ENCODE measurements at regions not wholly inside any gene's neighbourhood (a gene's known extent, or its start where the extent isn't known, plus 50 kb on each side); places are given as distances from the start of the nearest gene placed in this dataset.

GRCh38 chr3:145395421-145395820, 765.6 kb downstream of the PLOD2 start:
- TF ChIP-seq ELF4 (IDR thresholded peaks at IDR 0.05) (no peak), BHLHE40 (IDR thresholded peaks at IDR 0.05; ENCODE audit: borderline replicate concordance) (no peak), FOXM1 (IDR thresholded peaks at IDR 0.05; ENCODE audit: borderline replicate concordance) (no peak), SP1 (IDR thresholded peaks at IDR 0.05) (no peak), L3MBTL2 (conservative IDR thresholded peaks at IDR 0.05) (no peak), FOXK2 (IDR thresholded peaks at IDR 0.05) (no peak), SUZ12 (IDR thresholded peaks at IDR 0.05) (no peak), TARDBP (IDR thresholded peaks at IDR 0.05) (no peak), ZNF384 (IDR thresholded peaks at IDR 0.05) (no peak)
